H9 (cell line): ENCODE measurements at regions not wholly inside any gene's neighbourhood (a gene's known extent, or its start where the extent isn't known, plus 50 kb on each side); places are given as distances from the start of the nearest gene placed in this dataset.

Source experiments
- DNase-seq: peaks from one replicate; pipeline ENCODE4 v3.0.0-alpha.2; 2017
- H2AFZ ChIP-seq: one replicate; pipeline ENCODE4 v1.6.1; 2013; ENCODE audit warnings: mild to moderate bottlenecking, low read length, control low read depth, moderate library complexity
- H2AK5ac ChIP-seq: 2 replicates; pipeline ENCODE4 v1.6.1; 2013; ENCODE audit warnings: low read length, control low read depth, mixed read lengths; ENCODE audit not compliant: insufficient read length
- H2BK120ac ChIP-seq: one replicate; pipeline ENCODE4 v1.6.1; 2013; ENCODE audit warnings: low read depth, mild to moderate bottlenecking, low read length, control low read depth, inconsistent platforms; ENCODE audit not compliant: poor library complexity, severe bottlenecking
- H2BK12ac ChIP-seq: 2 replicates; pipeline ENCODE4 v1.6.1; 2013; ENCODE audit warnings: low read length, control low read depth, mixed read lengths, low read depth; ENCODE audit not compliant: insufficient read length
- H2BK15ac ChIP-seq: 2 replicates; pipeline ENCODE4 v1.6.1; 2013; ENCODE audit warnings: low read depth, low read length, control low read depth
- H2BK20ac ChIP-seq: one replicate; pipeline ENCODE4 v1.6.1; 2013; ENCODE audit warnings: low read depth, mild to moderate bottlenecking, low read length, control low read depth, inconsistent platforms; ENCODE audit not compliant: poor library complexity, severe bottlenecking
- H2BK5ac ChIP-seq: 2 replicates; pipeline ENCODE4 v1.6.1; 2013; ENCODE audit warnings: low read length, control low read depth, mixed read lengths; ENCODE audit not compliant: insufficient read length
- H3K14ac ChIP-seq: 2 replicates; pipeline ENCODE4 v1.6.1; 2013; ENCODE audit warnings: low read length, control low read depth; ENCODE audit not compliant: insufficient read depth
- H3K18ac ChIP-seq: 2 replicates; pipeline ENCODE4 v1.6.1; 2013; ENCODE audit warnings: low read depth, mild to moderate bottlenecking, mixed read lengths, low read length, control low read depth; ENCODE audit not compliant: insufficient read length
- H3K23ac ChIP-seq: 2 replicates; pipeline ENCODE4 v1.6.1; 2013; ENCODE audit warnings: low read length, control low read depth, mixed read lengths, low read depth; ENCODE audit not compliant: insufficient read length
- H3K23me2 ChIP-seq: 2 replicates; pipeline ENCODE4 v1.6.1; 2013; ENCODE audit warnings: low read depth, mild to moderate bottlenecking, mixed read lengths, low read length, control low read depth; ENCODE audit not compliant: insufficient read length, poor library complexity, severe bottlenecking
- H3K27ac ChIP-seq: 2 replicates; pipeline ENCODE4 v1.5.1; 2013; ENCODE audit warnings: low read length, control low read depth, mixed read lengths, low read depth; ENCODE audit not compliant: insufficient read length
- H3K27me3 ChIP-seq: 2 replicates; pipeline ENCODE4 v1.6.1; 2013; ENCODE audit warnings: low read length, control low read depth, inconsistent platforms; ENCODE audit not compliant: insufficient read depth
- H3K4ac ChIP-seq: 2 replicates; pipeline ENCODE4 v1.6.1; 2013; ENCODE audit warnings: low read depth, mild to moderate bottlenecking, control low read depth, inconsistent platforms, low read length, moderate library complexity
- H3K4me1 ChIP-seq: 2 replicates; pipeline ENCODE4 v1.6.1; 2013; ENCODE audit warnings: low read length, control low read depth, inconsistent platforms; ENCODE audit not compliant: insufficient read depth
- H3K4me2 ChIP-seq: 2 replicates; pipeline ENCODE4 v1.6.1; 2013; ENCODE audit warnings: low read length, control low read depth, mixed read lengths; ENCODE audit not compliant: insufficient read length, insufficient read depth
- H3K56ac ChIP-seq: 2 replicates; pipeline ENCODE4 v1.6.1; 2013; ENCODE audit warnings: low read depth, mild to moderate bottlenecking, mixed read lengths, low read length, control low read depth; ENCODE audit not compliant: insufficient read length
- H3K79me1 ChIP-seq: 2 replicates; pipeline ENCODE4 v1.6.1; 2013; ENCODE audit warnings: low read depth, mild to moderate bottlenecking, moderate library complexity, low read length, control low read depth, inconsistent platforms; ENCODE audit not compliant: insufficient read depth, poor library complexity, severe bottlenecking
- H3K79me2 ChIP-seq: 2 replicates; pipeline ENCODE4 v1.6.1; 2013; ENCODE audit warnings: low read length, control low read depth, inconsistent platforms; ENCODE audit not compliant: insufficient read depth
- H3K9ac ChIP-seq: 2 replicates; pipeline ENCODE4 v1.6.1; 2013; ENCODE audit warnings: low read length, control low read depth, mixed read lengths; ENCODE audit not compliant: insufficient read length; ENCODE audit errors: extremely low read depth
- H3K9me3 ChIP-seq: one replicate; pipeline ENCODE4 v1.6.1; 2013; ENCODE audit warnings: low read depth, low read length, inconsistent platforms; ENCODE audit not compliant: control insufficient read depth
- H3T11ph ChIP-seq: one replicate; pipeline ENCODE4 v1.6.1; 2013; ENCODE audit warnings: mild to moderate bottlenecking, low read length, control low read depth, inconsistent platforms
- H4K20me1 ChIP-seq: one replicate; pipeline ENCODE4 v1.6.1; 2013; ENCODE audit not compliant: control insufficient read depth, insufficient read length, insufficient read depth
- H4K5ac ChIP-seq: 2 replicates; pipeline ENCODE4 v1.6.1; 2013; ENCODE audit warnings: low read depth, mild to moderate bottlenecking, mixed read lengths, low read length, control low read depth; ENCODE audit not compliant: insufficient read length
- H4K8ac ChIP-seq: replicated peaks from 2 replicates; pipeline ENCODE4 v1.6.1; 2013; ENCODE audit warnings: low read length, control low read depth, mixed read lengths, low read depth; ENCODE audit not compliant: insufficient read length
- H4K91ac ChIP-seq: 2 replicates; pipeline ENCODE4 v1.6.1; 2013; ENCODE audit warnings: low read depth, mild to moderate bottlenecking, moderate library complexity, mixed read lengths, low read length, control low read depth; ENCODE audit not compliant: insufficient read length
- H3K27ac Mint-ChIP-seq, 3 experiments: 2 replicates in 2 of 3; 3 replicates in 1 of 3; pipeline ENCODE4 v1.8.0; 2020 to 2021; ENCODE audit warnings: mixed read lengths in 3 of 3, mild to moderate bottlenecking in 1 of 3, moderate library complexity in 1 of 3
- H3K27me3 Mint-ChIP-seq: 2 replicates; pipeline ENCODE4 v1.8.0; 2021; ENCODE audit warnings: low read depth, mild to moderate bottlenecking, moderate library complexity, mixed read lengths
- H3K36me3 Mint-ChIP-seq, 3 experiments: 2 replicates in 2 of 3; 3 replicates in 1 of 3; pipeline ENCODE4 v1.8.0; 2020 to 2021; ENCODE audit warnings: low read depth in 3 of 3, mixed read lengths in 3 of 3; ENCODE audit not compliant: insufficient read depth in 1 of 3
- H3K4me1 Mint-ChIP-seq, 2 experiments: 2 replicates each; pipeline ENCODE4 v1.8.0; 2020; ENCODE audit warnings: mixed read lengths in 2 of 2
- H3K4me3 Mint-ChIP-seq, 2 experiments: 2 replicates in 1 of 2; 3 replicates in 1 of 2; pipeline ENCODE4 v1.8.0; 2020 to 2021; ENCODE audit warnings: mild to moderate bottlenecking in 2 of 2, mixed read lengths in 2 of 2, moderate library complexity in 1 of 2
- H3K9me3 Mint-ChIP-seq, 2 experiments: 2 replicates in 1 of 2; 3 replicates in 1 of 2; pipeline ENCODE4 v1.8.0; 2020; ENCODE audit warnings: mild to moderate bottlenecking in 2 of 2, mixed read lengths in 2 of 2, moderate library complexity in 1 of 2
- WGBS: extraction: QIAGEN DNeasy Blood & Tissue Kit; methylation state at CpG from one replicate; pipeline ENCODE4 v1.1.7; 2013; ENCODE audit warnings: missing lambda C conversion rate, low lambda C conversion rate, mixed read lengths; ENCODE audit not compliant: insufficient read length; ENCODE audit errors: extremely low coverage; 5-methylcytosine and 5-hydroxymethylcytosine counted together
- TF ChIP-seq, protein P1 (sequence below): fragments of 200-600 bp; sonication (generic); conservative IDR thresholded peaks from 3 replicates; pipeline ENCODE4 v1.8.0; 2021; ENCODE audit warnings: antibody characterized with exemption, mild to moderate bottlenecking

DNA sequence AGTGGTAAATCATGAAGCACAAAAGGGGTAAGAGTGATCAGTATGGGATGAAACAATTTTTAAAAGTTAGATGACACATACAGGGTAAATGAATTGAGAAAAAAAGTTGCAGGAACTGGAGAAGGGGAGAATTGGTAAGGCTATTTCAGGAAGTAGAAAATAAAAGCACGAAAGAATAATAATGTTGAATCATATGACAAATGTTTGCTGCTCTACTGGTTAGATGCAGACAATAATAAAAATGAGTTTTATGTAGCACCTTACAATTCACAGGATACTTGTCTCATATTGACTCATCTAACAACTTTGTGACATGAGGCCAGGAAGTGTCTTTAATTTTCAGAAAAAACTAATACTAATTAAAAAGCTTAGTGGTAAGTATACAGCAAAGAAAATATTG, 566.5 kb upstream of the MARCKS start:
- no peak for DNase-seq
- no peak overlapping the region for H2AFZ ChIP-seq
- H2BK5ac ChIP-seq, result no peak overlapping the region
- H3K4ac ChIP-seq, result no peak overlapping the region
- H3K27me3 Mint-ChIP-seq, result no peaks in the 10 kb centered on the region
- H3K79me2 ChIP-seq, result no peaks in the 10 kb centered on the region
- H3K9ac ChIP-seq, result no peak overlapping the region
- WGBS, result no CpG with 5 or more reads among the region's 1 CpG
- H2BK120ac ChIP-seq, result no peak overlapping the region
- TF ChIP-seq, protein P1, sequence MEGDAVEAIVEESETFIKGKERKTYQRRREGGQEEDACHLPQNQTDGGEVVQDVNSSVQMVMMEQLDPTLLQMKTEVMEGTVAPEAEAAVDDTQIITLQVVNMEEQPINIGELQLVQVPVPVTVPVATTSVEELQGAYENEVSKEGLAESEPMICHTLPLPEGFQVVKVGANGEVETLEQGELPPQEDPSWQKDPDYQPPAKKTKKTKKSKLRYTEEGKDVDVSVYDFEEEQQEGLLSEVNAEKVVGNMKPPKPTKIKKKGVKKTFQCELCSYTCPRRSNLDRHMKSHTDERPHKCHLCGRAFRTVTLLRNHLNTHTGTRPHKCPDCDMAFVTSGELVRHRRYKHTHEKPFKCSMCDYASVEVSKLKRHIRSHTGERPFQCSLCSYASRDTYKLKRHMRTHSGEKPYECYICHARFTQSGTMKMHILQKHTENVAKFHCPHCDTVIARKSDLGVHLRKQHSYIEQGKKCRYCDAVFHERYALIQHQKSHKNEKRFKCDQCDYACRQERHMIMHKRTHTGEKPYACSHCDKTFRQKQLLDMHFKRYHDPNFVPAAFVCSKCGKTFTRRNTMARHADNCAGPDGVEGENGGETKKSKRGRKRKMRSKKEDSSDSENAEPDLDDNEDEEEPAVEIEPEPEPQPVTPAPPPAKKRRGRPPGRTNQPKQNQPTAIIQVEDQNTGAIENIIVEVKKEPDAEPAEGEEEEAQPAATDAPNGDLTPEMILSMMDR, result no peak
- H3K27me3 ChIP-seq, result no peaks in the 10 kb centered on the region
- H3K23ac ChIP-seq, result no peak overlapping the region
- H4K91ac ChIP-seq, result no peak overlapping the region
- no peak overlapping the region for H3K18ac ChIP-seq
- peaks cover 0 to 13% (median 11%) of the 10 kb centered on the region in 3 experiments; a peak in 4 of 7 replicates for H3K36me3 Mint-ChIP-seq
- H4K8ac ChIP-seq, result no peak overlapping the region
- no peaks in the 10 kb centered on the region for H3K9me3 ChIP-seq
- no peak overlapping the region for H3K27ac ChIP-seq
- H3K4me1 ChIP-seq, result peaks cover 4% of the 10 kb centered on the region; the same call in 1 of the 2 replicates
- no peak overlapping the region for H3K4me2 ChIP-seq
- H4K5ac ChIP-seq, result no peak overlapping the region
- H3K4me3 Mint-ChIP-seq, result no peak overlapping the region
- H3K9me3 Mint-ChIP-seq, result peaks cover 4 to 13% of the 10 kb centered on the region in 2 experiments; a peak in 3 of 5 replicates
- no peak overlapping the region for H3T11ph ChIP-seq
- no peak overlapping the region for H2BK15ac ChIP-seq
- H3K14ac ChIP-seq, result no peak overlapping the region
- H2BK20ac ChIP-seq, result no peak overlapping the region
- H2BK12ac ChIP-seq, result no peak overlapping the region
- no peak overlapping the region for H3K56ac ChIP-seq
- no peak overlapping the region for H2AK5ac ChIP-seq
- H3K27ac Mint-ChIP-seq, result no peak overlapping the region
- no peaks in the 10 kb centered on the region for H3K79me1 ChIP-seq
- peaks cover 27 to 32% of the 10 kb centered on the region in 2 experiments for H3K4me1 Mint-ChIP-seq
- no peaks in the 10 kb centered on the region for H4K20me1 ChIP-seq
- no peaks in the 10 kb centered on the region for H3K23me2 ChIP-seq
